ENCODE measurements at regions not wholly inside any gene's neighbourhood (a gene's known extent, or its start where the extent isn't known, plus 50 kb on each side); places are given as distances from the start of the nearest gene placed in this dataset.

GRCh38 chr6:156379392-156380289, 397.5 kb upstream of the ARID1B start:
- no peak for DNase-seq (ENCODE audit: low read depth, low spot score)

- DNase-seq (ENCODE audit: low read depth, low spot score) = no peak
These were observed 398.3 kb upstream of the ARID1B start for GRCh38 chr6:156378853-156379252.

GRCh38 chr6:156376091-156376490, 401.1 kb upstream of the ARID1B start:
- DNase-seq (ENCODE audit: low read depth, low spot score) = no peak

- no peak for DNase-seq (ENCODE audit: low read depth, low spot score)
These were observed 417.3 kb upstream of the ARID1B start for GRCh38 chr6:156359912-156360311.

GRCh38 chr6:156352861-156353260, 424.3 kb upstream of the ARID1B start:
- DNase-seq (ENCODE audit: low read depth, low spot score) = no peak

GRCh38 chr6:156351346-156351966, 425.7 kb upstream of the ARID1B start:
- no peak for DNase-seq (ENCODE audit: low read depth, low spot score)

- DNase-seq (ENCODE audit: low read depth, low spot score) = no peak
These were observed 426.8 kb upstream of the ARID1B start for GRCh38 chr6:156350337-156350736.

- DNase-seq (ENCODE audit: low read depth, low spot score) = no peak
These were observed 428.3 kb upstream of the ARID1B start for GRCh38 chr6:156348849-156349248.

GRCh38 chr6:156348424-156348823, 428.8 kb upstream of the ARID1B start:
- no peak for DNase-seq (ENCODE audit: low read depth, low spot score)

- no peak for DNase-seq (ENCODE audit: low read depth, low spot score)
These were observed 429.5 kb upstream of the ARID1B start for GRCh38 chr6:156347656-156348055.

GRCh38 chr6:156347246-156347645, 429.9 kb upstream of the ARID1B start:
- no peak for DNase-seq (ENCODE audit: low read depth, low spot score)

- DNase-seq (ENCODE audit: low read depth, low spot score) = no peak
These were observed 431.5 kb upstream of the ARID1B start for GRCh38 chr6:156345700-156346099.

GRCh38 chr6:156344491-156344890, 432.7 kb upstream of the ARID1B start:
- no peak for DNase-seq (ENCODE audit: low read depth, low spot score)

- DNase-seq (ENCODE audit: low read depth, low spot score) = no peak
These were observed 439.4 kb upstream of the ARID1B start for GRCh38 chr6:156337801-156338200.

GRCh38 chr6:156336733-156337132, 440.4 kb upstream of the ARID1B start:
- DNase-seq (ENCODE audit: low read depth, low spot score) = no peak

GRCh38 chr6:156336089-156336488, 441.1 kb upstream of the ARID1B start:
- DNase-seq (ENCODE audit: low read depth, low spot score) = no peak

- no peak for DNase-seq (ENCODE audit: low read depth, low spot score)
These were observed 442.2 kb upstream of the ARID1B start for GRCh38 chr6:156334966-156335365.

- DNase-seq (ENCODE audit: low read depth, low spot score) = no peak
These were observed 457.5 kb upstream of the ARID1B start for GRCh38 chr6:156319707-156320106.

GRCh38 chr6:156316583-156317125, 460.5 kb upstream of the ARID1B start:
- no peak for DNase-seq (ENCODE audit: low read depth, low spot score)

GRCh38 chr6:156315146-156315545, 462.0 kb upstream of the ARID1B start:
- DNase-seq (ENCODE audit: low read depth, low spot score) = no peak

GRCh38 chr6:156313037-156313436, 464.1 kb upstream of the ARID1B start:
- DNase-seq (ENCODE audit: low read depth, low spot score) = no peak

GRCh38 chr6:156311291-156311690, 465.9 kb upstream of the ARID1B start:
- DNase-seq (ENCODE audit: low read depth, low spot score) = no peak

- DNase-seq (ENCODE audit: low read depth, low spot score) = no peak
These were observed 466.5 kb upstream of the ARID1B start for GRCh38 chr6:156310701-156311100.
